Kidney epithelial cell (primary cell): ENCODE measurements at regions not wholly inside any gene's neighbourhood (a gene's known extent, or its start where the extent isn't known, plus 50 kb on each side); places are given as distances from the start of the nearest gene placed in this dataset.
"Not testable (repeated sequence)": the region's sequence is repeated elsewhere in the genome, so short reads cannot be mapped to it uniquely, and the experiment has no call there.

Experiments
- DNase-seq: peaks from one replicate; pipeline ENCODE4 v3.0.0-alpha.2; 2010; ENCODE audit warnings: low read depth
- H3K27me3 ChIP-seq: 2 replicates; pipeline ENCODE4 v1.6.0; 2011; ENCODE audit warnings: low read length; ENCODE audit not compliant: control insufficient read depth, insufficient read depth
- H3K36me3 ChIP-seq: 2 replicates; pipeline ENCODE4 v1.5.1; 2011; ENCODE audit warnings: low read length; ENCODE audit not compliant: control insufficient read depth, insufficient read depth
- H3K4me3 ChIP-seq: 2 replicates; pipeline ENCODE4 v1.5.1; 2011; ENCODE audit warnings: low read depth, mild to moderate bottlenecking, control low read depth, low read length
- TF ChIP-seq, protein P1 (sequence below): IDR thresholded peaks from 2 replicates; pipeline ENCODE4 v1.5.1; 2011; ENCODE audit warnings: mild to moderate bottlenecking, moderate library complexity, low read length, control low read depth, inconsistent platforms; ENCODE audit not compliant: insufficient read depth, poor library complexity, severe bottlenecking

DNA sequence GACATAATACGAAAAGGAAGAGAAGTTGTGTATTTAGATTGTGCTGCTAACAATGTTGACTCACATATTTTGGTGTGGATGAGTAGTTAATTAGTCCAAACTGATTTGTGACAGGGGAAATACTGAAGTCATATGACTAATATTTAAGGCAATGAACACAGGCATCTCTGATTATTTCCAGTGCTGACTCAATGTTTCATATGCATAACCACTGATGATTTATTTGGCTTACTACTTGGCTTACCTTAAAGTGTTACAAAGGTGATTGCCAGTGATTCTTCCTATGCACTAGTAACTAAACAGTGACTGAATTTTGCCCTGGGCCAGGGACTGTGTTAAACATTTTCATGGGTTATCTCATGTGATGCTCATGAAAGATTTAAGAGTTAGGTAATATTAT lies 722.6 kb downstream of the METTL4 start:
- no peaks in the 10 kb centered on the region for H3K36me3 ChIP-seq
- peak; percentile 12 for DNase-seq
- no peak overlapping the region for H3K4me3 ChIP-seq
- no peaks in the 10 kb centered on the region for H3K27me3 ChIP-seq
- TF ChIP-seq, protein P1, sequence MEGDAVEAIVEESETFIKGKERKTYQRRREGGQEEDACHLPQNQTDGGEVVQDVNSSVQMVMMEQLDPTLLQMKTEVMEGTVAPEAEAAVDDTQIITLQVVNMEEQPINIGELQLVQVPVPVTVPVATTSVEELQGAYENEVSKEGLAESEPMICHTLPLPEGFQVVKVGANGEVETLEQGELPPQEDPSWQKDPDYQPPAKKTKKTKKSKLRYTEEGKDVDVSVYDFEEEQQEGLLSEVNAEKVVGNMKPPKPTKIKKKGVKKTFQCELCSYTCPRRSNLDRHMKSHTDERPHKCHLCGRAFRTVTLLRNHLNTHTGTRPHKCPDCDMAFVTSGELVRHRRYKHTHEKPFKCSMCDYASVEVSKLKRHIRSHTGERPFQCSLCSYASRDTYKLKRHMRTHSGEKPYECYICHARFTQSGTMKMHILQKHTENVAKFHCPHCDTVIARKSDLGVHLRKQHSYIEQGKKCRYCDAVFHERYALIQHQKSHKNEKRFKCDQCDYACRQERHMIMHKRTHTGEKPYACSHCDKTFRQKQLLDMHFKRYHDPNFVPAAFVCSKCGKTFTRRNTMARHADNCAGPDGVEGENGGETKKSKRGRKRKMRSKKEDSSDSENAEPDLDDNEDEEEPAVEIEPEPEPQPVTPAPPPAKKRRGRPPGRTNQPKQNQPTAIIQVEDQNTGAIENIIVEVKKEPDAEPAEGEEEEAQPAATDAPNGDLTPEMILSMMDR = no peak

DNA sequence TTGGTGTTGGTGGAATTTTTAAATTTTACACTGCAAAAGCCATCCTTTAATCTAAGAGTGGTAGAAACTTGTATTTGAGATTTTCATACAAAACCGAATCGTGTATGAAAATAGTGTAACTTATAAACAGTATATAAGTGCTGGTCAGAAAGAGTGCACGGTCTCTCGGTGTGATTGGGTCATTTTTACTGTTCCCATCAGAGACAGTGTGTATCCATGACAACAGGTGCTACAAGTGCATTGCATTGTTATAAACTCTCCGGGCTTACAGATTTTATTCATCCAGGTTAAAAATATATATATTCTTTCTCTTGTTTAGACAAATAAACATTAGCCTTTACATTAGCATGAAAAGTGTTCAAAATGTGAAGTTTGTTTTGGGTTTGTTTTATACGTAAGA lies 721.9 kb downstream of the METTL4 start:
- no peak overlapping the region for H3K4me3 ChIP-seq

DNA sequence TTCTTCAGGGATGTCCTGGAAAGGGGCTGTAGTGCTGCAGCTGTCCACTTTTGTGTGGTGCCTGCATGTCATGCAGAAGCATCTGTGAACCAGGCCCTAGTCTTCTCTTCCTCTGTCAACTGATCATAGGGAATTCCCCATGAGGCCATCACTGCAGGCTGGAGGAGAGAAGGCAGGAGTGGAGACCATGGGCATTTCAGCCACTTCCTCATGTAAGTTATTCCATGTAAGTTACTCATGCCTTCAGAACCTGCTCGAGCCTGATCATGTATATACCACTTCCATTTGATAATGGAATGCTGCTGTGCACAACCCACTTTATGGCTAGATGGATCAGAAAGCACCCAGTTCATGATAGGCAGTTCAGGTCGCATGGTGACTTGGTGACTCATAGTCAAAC lies 714.0 kb downstream of the METTL4 start:
- DNase-seq, H3K27me3 ChIP-seq: not testable (repeated sequence)

More for the DNA sequence above, 721.9 kb downstream of the METTL4 start:
- TF ChIP-seq, protein P1 = no peak
- DNase-seq = no peak
- Histone ChIP-seq H3K36me3 (no peaks in the 10 kb centered on the region), H3K27me3 (no peaks in the 10 kb centered on the region)

DNA sequence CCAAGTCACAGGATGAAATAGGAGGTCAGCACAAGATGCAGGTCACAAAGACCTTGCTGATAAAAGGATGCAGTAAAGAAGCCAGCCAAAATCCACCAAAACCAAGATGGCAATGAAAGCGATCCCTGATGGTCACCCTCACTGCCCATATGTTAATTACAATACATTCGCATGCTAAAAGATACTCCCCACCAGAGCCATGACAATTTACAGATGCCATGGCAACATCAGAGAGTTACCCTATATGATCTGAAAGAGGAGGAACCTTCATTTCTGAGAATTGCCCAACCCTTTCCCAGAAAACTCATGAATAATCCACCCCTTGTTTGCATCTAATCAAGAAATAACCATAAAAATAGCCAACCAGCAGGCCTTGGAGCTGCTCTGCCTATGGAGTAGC lies 709.8 kb downstream of the METTL4 start:
- TF ChIP-seq, protein P1 = no peak
- H3K27me3 ChIP-seq = no peaks in the 10 kb centered on the region
- H3K36me3 ChIP-seq = no peaks in the 10 kb centered on the region
- no peak for DNase-seq
- H3K4me3 ChIP-seq = no peak overlapping the region

More for the DNA sequence above, 714.0 kb downstream of the METTL4 start:
- not testable (repeated sequence) for H3K36me3 ChIP-seq, H3K4me3 ChIP-seq

DNA sequence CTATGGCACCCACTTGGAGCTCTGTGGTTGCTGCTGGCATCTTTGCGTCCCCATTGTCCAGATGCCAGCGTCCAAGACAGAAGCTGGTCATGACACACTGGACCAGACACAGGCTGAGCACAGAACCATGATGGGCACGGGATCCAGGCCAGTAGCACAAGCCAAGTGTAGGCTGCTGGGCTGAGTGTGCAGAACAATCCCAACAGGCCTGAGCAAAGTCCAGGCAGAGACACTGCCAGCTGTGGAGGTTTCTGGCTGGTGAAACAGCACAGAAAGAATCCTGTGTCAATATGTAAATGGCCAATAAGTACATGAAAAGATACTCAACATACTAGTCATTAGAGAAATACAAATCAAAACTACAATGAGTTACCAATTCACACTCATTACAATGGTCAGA lies 705.4 kb downstream of the METTL4 start:
- no peak for DNase-seq
- Histone ChIP-seq H3K4me3 (no peak overlapping the region), H3K27me3 (no peaks in the 10 kb centered on the region), H3K36me3 (no peaks in the 10 kb centered on the region)
- TF ChIP-seq, protein P1 = no peak

DNA sequence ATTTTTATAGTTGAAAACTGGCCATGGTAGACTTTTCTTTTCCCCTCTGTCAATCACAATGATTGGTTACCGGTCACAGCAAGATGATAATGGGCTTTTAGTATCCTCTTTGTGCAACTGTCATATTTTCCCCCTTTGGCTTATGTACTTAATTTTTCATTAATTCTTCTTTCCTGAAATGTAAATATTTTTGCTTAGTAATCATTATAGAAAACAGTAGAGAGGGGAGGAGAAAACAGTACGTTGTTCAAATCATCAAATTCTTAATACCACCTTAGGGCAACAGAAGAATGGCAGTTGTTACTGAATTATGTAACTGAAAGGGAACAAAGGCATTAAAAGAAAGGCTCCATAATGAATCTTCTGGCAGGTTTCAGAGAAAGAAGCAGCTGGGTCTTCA lies 699.0 kb downstream of the METTL4 start:
- Histone ChIP-seq H3K36me3 (no peaks in the 10 kb centered on the region), H3K27me3 (no peaks in the 10 kb centered on the region), H3K4me3 (no peak overlapping the region)
- DNase-seq = no peak
- TF ChIP-seq, protein P1 = no peak
